ENCODE measurements at regions not wholly inside any gene's neighbourhood (a gene's known extent, or its start where the extent isn't known, plus 50 kb on each side); places are given as distances from the start of the nearest gene placed in this dataset.

DNA sequence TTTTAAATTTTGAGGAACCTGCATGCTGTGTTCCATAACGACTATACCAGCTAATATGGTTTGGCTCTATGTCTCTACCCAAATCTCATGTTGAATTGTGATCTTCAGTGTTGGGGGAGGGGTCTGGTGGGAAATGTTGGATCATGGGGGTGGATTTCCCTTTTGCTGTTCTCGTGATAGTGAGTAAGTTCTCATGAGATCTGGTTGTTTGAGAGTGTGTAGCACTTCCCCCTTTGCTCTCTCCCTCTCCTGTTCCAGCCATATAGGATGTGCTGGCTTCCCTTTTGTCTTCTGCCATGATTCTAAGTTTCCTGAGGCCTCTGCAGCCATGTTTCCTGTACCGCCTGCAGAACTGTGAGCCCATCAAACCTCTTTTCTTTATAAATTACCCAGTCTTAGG, 61.8 kb upstream of the NEDD9 start:
- TF ChIP-seq GATA2 (IDR thresholded peaks at IDR 0.05; ENCODE audit: low read depth, low read length): no peak
- no peak for TF ChIP-seq GATA3 (IDR thresholded peaks at IDR 0.05; ENCODE audit: low read depth, low read length)

- no peak for TF ChIP-seq GATA3 (IDR thresholded peaks at IDR 0.05; ENCODE audit: low read depth, low read length)
- TF ChIP-seq GATA2 (IDR thresholded peaks at IDR 0.05; ENCODE audit: low read depth, low read length): no peak
Measured at GRCh38 chr6:11292594-11293236, 60.2 kb upstream of the NEDD9 start.

DNA sequence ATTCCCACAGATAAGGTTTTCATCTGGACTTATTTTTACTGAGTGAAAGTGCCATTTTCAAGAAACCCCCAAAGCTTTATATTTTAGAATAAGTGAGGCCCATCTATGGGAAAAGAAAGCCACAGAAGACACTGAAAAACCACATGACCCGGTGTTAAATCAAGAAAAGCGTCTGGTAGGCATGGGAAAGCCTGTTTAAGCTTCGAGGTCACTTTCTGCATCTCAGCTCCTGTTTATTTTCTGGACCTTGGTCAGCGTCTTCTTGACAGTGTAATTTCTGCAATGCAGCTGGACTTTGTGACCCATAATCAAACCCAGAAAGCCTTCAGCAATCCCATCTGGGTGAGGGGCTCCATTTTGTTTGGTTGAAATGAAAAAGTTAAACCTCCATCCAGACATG, 59.6 kb upstream of the NEDD9 start:
- TF ChIP-seq GATA2 (IDR thresholded peaks at IDR 0.05; ENCODE audit: low read depth, low read length) (no peak), GATA3 (IDR thresholded peaks at IDR 0.05; ENCODE audit: low read depth, low read length) (no peak)

DNA sequence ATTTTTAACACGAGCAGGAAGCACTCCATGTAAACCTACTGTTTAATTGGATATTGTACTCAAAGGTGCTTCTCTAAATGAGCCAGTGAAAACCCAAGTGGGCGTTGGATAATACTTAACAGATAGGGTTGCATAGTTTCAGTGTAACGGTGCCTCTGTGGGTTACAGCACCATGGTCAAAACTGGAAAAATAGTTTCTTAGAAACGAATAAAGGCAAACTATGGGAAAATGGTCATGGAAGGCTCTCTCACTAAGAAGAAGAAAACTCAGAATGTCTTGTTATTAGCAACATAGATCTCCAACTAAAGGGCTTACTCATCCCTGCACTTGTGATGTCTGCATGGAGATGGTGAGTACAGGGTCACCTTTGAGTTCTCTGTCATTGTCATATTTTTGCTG, 59.1 kb upstream of the NEDD9 start:
- TF ChIP-seq GATA2 (IDR thresholded peaks at IDR 0.05; ENCODE audit: low read depth, low read length): no peak
- no peak for TF ChIP-seq GATA3 (IDR thresholded peaks at IDR 0.05; ENCODE audit: low read depth, low read length)

- TF ChIP-seq GATA3 (IDR thresholded peaks at IDR 0.05; ENCODE audit: low read depth, low read length): no peak
Measured at GRCh38 chr6:11290027-11290426, 57.6 kb upstream of the NEDD9 start.

DNA sequence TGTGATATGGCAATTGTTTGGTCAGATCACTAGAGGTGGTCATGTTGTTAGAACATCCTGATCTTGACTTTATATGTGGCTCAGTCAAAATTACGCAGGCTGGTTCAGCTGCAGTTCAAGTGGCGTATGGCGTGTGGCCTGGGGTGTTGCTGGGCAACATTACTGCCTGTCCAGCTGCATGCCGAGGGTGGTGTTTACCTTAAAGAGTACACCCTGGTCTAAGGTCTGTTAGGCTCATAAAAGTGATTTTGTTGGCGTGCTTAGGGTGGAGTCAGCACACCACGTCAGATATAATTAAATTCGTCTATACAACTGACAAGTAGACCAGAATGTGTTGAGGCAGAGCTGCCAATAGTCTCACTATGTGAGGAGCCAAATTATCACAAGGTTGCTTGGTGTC, 55.6 kb upstream of the NEDD9 start:
- TF ChIP-seq GATA3 (IDR thresholded peaks at IDR 0.05; ENCODE audit: low read depth, low read length): no peak
- TF ChIP-seq GATA2 (IDR thresholded peaks at IDR 0.05; ENCODE audit: low read depth, low read length): no peak

- no peak for TF ChIP-seq GATA2 (IDR thresholded peaks at IDR 0.05; ENCODE audit: low read depth, low read length)
- TF ChIP-seq GATA3 (IDR thresholded peaks at IDR 0.05; ENCODE audit: low read depth, low read length): no peak
Measured at GRCh38 chr6:11284996-11285395, 52.5 kb upstream of the NEDD9 start.

DNA sequence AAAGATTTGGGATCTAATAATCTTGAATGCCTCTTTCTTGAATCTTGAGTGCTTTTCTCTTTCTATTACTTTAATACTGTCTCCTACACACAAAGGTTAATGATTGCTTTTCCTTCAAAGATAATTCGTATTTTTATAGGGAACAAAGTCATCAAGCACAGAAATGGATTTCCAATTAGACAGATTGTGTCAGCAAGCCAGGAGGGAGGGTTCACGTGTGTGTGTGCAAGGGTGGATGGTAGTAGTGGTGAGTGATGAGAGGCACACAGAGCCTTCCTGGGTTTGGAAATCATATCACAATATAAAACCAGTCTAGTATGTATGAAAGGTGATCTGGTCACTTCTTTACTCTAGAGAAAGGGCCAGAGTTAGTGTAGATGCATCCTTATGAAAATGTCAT, 51.2 kb upstream of the NEDD9 start:
- TF ChIP-seq GATA2 (IDR thresholded peaks at IDR 0.05; ENCODE audit: low read depth, low read length): no peak
- no peak for TF ChIP-seq GATA3 (IDR thresholded peaks at IDR 0.05; ENCODE audit: low read depth, low read length)

DNA sequence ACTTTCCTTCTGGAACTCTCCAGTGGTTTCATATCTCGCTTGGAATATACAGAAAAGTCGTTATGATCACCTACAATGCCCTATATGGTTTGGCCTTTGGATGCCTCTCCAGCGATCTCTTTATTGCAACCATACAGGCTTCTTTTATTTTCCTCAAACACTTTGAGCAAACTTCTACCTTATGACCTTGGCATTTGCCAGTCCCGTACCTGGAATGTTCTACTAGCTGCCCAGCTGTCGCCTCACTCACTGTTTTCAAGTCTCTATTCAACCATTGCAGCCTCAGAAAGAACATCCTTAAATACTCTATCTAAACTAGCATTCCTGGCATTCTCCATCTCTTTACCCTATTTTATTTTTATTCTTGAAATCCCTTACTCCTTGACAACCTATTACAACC, 50.4 kb upstream of the NEDD9 start:
- TF ChIP-seq GATA3 (IDR thresholded peaks at IDR 0.05; ENCODE audit: low read depth, low read length): no peak

All from SH-SY5Y (cell line).